ENCODE measurements at regions not wholly inside any gene's neighbourhood (a gene's known extent, or its start where the extent isn't known, plus 50 kb on each side); places are given as distances from the start of the nearest gene placed in this dataset.

GRCh38 chr20:22370137-22370536, 214.2 kb downstream of the FOXA2 start:
- DNase-seq, result no peak

- no peak for DNase-seq
These were observed 215.3 kb downstream of the FOXA2 start for GRCh38 chr20:22369100-22369499.

GRCh38 chr20:22368235-22368634, 216.1 kb downstream of the FOXA2 start:
- no peak for DNase-seq

GRCh38 chr20:22366631-22367030, 217.7 kb downstream of the FOXA2 start:
- DNase-seq, result no peak

GRCh38 chr20:22354647-22355046, 229.7 kb downstream of the FOXA2 start:
- DNase-seq, result no peak

GRCh38 chr20:22353586-22353985, 230.8 kb downstream of the FOXA2 start:
- no peak for DNase-seq

GRCh38 chr20:22352019-22352418, 232.4 kb downstream of the FOXA2 start:
- no peak for DNase-seq

GRCh38 chr20:22350624-22351023, 233.7 kb downstream of the FOXA2 start:
- DNase-seq, result no peak

- no peak for DNase-seq
These were observed 236.4 kb downstream of the FOXA2 start for GRCh38 chr20:22348010-22348409.

GRCh38 chr20:22346716-22347115, 237.7 kb downstream of the FOXA2 start:
- no peak for DNase-seq

GRCh38 chr20:22343612-22344011, 240.8 kb downstream of the FOXA2 start:
- DNase-seq, result no peak

- DNase-seq, result no peak
These were observed 242.0 kb downstream of the FOXA2 start for GRCh38 chr20:22342410-22342809.

- DNase-seq, result no peak
These were observed 242.9 kb downstream of the FOXA2 start for GRCh38 chr20:22341508-22341907.

- DNase-seq, result no peak
These were observed 244.4 kb downstream of the FOXA2 start for GRCh38 chr20:22339946-22340345.

GRCh38 chr20:22339091-22339881, 245.1 kb downstream of the FOXA2 start:
- DNase-seq, result peak; percentile 49 to 63

GRCh38 chr20:22338140-22338708, 246.1 kb downstream of the FOXA2 start:
- no peak for DNase-seq

- no peak for DNase-seq
These were observed 249.2 kb downstream of the FOXA2 start for GRCh38 chr20:22335210-22335609.

- DNase-seq, result peak; percentile 41 to 46
These were observed 250.4 kb downstream of the FOXA2 start for GRCh38 chr20:22333885-22334545.

GRCh38 chr20:22324505-22324904, 259.9 kb downstream of the FOXA2 start:
- DNase-seq, result no peak

GRCh38 chr20:22322513-22322912, 261.9 kb downstream of the FOXA2 start:
- DNase-seq, result no peak

- DNase-seq, result no peak
These were observed 263.2 kb downstream of the FOXA2 start for GRCh38 chr20:22321191-22321590.

GRCh38 chr20:22320245-22320915, 264.0 kb downstream of the FOXA2 start:
- DNase-seq, result no peak

GRCh38 chr20:22315771-22316170, 268.6 kb downstream of the FOXA2 start:
- no peak for DNase-seq
